GM18511 (cell line): ENCODE measurements at regions not wholly inside any gene's neighbourhood (a gene's known extent, or its start where the extent isn't known, plus 50 kb on each side); places are given as distances from the start of the nearest gene placed in this dataset.

Experiments used
- ATAC-seq: cut with Tn5 transposase; IDR thresholded peaks from one replicate; pipeline ENCODE4 v1.9.1; 2021; ENCODE audit warnings: mild to moderate bottlenecking, moderate library complexity; ENCODE audit not compliant: unreplicated experiment

- ATAC-seq: no peak
These were observed 294.6 kb downstream of the ANXA1 start for GRCh38 chr9:73446306-73446705.

- ATAC-seq: no peak
These were observed 299.3 kb downstream of the ANXA1 start for GRCh38 chr9:73451003-73451402.

GRCh38 chr9:73459817-73460216, 308.2 kb downstream of the ANXA1 start:
- no peak for ATAC-seq

GRCh38 chr9:73468716-73469115, 317.1 kb downstream of the ANXA1 start:
- ATAC-seq: no peak

- ATAC-seq: no peak
These were observed 319.1 kb downstream of the ANXA1 start for GRCh38 chr9:73470766-73471165.

GRCh38 chr9:73474002-73474600, 322.4 kb downstream of the ANXA1 start:
- no peak for ATAC-seq

GRCh38 chr9:73474625-73475024, 323.0 kb downstream of the ANXA1 start:
- ATAC-seq: no peak

GRCh38 chr9:73494894-73495293, 343.2 kb downstream of the ANXA1 start:
- ATAC-seq: no peak

GRCh38 chr9:73497796-73498195, 346.1 kb downstream of the ANXA1 start:
- ATAC-seq: no peak

- no peak for ATAC-seq
These were observed 363.6 kb downstream of the ANXA1 start for GRCh38 chr9:73515216-73515615.

GRCh38 chr9:73523391-73523790, 371.7 kb downstream of the ANXA1 start:
- ATAC-seq: no peak

GRCh38 chr9:73525350-73525749, 373.7 kb downstream of the ANXA1 start:
- ATAC-seq: no peak

GRCh38 chr9:73527521-73527920, 375.9 kb downstream of the ANXA1 start:
- ATAC-seq: no peak

- no peak for ATAC-seq
These were observed 377.3 kb downstream of the ANXA1 start for GRCh38 chr9:73528926-73529325.

- ATAC-seq: no peak
These were observed 378.0 kb downstream of the ANXA1 start for GRCh38 chr9:73529666-73530065.

GRCh38 chr9:73531051-73531532, 379.4 kb downstream of the ANXA1 start:
- no peak for ATAC-seq

- ATAC-seq: peak; percentile 83
These were observed 380.0 kb downstream of the ANXA1 start for GRCh38 chr9:73531658-73532057.

- ATAC-seq: no peak
These were observed 381.3 kb downstream of the ANXA1 start for GRCh38 chr9:73532985-73533384.

GRCh38 chr9:73536403-73536802, 384.7 kb downstream of the ANXA1 start:
- no peak for ATAC-seq

GRCh38 chr9:73537561-73537960, 385.9 kb downstream of the ANXA1 start:
- no peak for ATAC-seq

GRCh38 chr9:73539881-73540390, 388.3 kb downstream of the ANXA1 start:
- no peak for ATAC-seq

GRCh38 chr9:73541923-73542322, 390.3 kb downstream of the ANXA1 start:
- peak; percentile 76 for ATAC-seq

GRCh38 chr9:73543727-73544126, 392.1 kb downstream of the ANXA1 start:
- ATAC-seq: no peak
